ENCODE measurements at regions not wholly inside any gene's neighbourhood (a gene's known extent, or its start where the extent isn't known, plus 50 kb on each side); places are given as distances from the start of the nearest gene placed in this dataset.
A peak's percentile ranks its signal among the peaks of the same experiment; 100 is the strongest.

DNA sequence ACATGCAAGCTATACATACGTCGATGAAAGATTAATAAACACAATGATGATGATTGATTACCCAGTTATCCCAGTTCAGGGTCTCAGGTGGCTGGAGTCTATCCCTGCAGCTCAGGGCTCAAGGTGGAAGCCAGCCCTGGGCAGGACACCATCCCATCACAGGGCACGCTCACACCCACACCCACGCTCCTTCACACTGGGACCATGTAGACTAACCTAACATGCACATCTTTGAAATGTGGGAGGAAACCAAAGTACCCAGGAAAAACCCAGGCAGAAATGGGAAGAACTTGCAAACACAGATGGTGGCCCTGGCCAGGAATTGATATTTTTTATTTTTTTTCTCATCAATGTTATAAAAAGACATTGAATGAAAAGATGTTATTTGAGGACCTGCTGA, 151.4 kb upstream of the MCTP2 start:
- no peak overlapping the region for H3K4me3 ChIP-seq (ENCODE audit: low read depth, low read length)
- no peak for TF ChIP-seq CTCF (IDR thresholded peaks at IDR 0.05; ENCODE audit: insufficient read depth, low read length)
- DNase-seq (ENCODE audit: low read depth), result no peak

DNA sequence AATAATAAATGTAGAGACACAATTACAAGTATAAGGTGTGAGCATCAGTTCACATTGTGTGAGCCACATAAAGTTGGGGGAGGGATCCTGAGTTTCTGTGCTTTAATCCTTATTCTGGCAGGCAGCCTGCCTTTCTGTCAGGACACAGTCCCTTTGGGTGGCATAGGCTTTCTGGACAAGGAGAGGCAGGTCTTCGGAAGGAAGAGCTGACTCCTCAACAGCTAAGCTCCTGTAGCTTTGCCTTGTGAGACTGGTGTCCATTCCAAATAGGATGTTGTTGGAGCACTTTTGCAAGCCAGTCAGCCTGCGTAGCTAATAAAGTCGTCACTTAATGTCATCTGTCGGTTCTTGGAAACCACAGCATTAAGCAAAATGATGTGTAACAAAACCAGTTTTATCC, 151.9 kb upstream of the MCTP2 start:
- DNase-seq (ENCODE audit: low read depth), result no peak
- H3K4me3 ChIP-seq (ENCODE audit: low read depth, low read length), result no peak overlapping the region
- no peak for TF ChIP-seq CTCF (IDR thresholded peaks at IDR 0.05; ENCODE audit: insufficient read depth, low read length)

DNA sequence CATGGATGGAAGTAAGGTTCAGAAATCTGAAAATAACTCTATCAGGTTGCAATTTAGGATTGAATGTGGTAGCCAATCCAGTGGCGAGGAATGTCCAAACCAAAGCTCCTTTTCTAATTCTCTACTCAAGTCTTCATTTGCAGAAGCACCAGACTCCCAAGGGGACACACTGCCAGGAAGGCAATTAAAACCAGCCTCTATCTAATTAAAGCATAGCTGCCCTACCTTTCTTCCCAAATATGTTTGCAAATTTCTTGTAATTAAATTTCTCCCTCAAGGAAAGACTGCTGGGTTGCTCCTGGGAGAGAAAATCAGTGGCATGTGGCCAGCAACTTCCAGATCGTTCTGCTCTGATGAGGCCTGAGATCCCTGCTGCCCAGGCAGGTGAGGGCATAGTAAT, 153.4 kb upstream of the MCTP2 start:
- TF ChIP-seq CTCF (IDR thresholded peaks at IDR 0.05; ENCODE audit: insufficient read depth, low read length), result no peak
- DNase-seq (ENCODE audit: low read depth), result no peak
- no peak overlapping the region for H3K4me3 ChIP-seq (ENCODE audit: low read depth, low read length)

- no peak overlapping the region for H3K4me3 ChIP-seq (ENCODE audit: low read depth, low read length)
- no peak for TF ChIP-seq CTCF (IDR thresholded peaks at IDR 0.05; ENCODE audit: insufficient read depth, low read length)
- peak; percentile 81 for DNase-seq (ENCODE audit: low read depth)
These were observed 156.0 kb upstream of the MCTP2 start for GRCh38 chr15:94075349-94075748.

DNA sequence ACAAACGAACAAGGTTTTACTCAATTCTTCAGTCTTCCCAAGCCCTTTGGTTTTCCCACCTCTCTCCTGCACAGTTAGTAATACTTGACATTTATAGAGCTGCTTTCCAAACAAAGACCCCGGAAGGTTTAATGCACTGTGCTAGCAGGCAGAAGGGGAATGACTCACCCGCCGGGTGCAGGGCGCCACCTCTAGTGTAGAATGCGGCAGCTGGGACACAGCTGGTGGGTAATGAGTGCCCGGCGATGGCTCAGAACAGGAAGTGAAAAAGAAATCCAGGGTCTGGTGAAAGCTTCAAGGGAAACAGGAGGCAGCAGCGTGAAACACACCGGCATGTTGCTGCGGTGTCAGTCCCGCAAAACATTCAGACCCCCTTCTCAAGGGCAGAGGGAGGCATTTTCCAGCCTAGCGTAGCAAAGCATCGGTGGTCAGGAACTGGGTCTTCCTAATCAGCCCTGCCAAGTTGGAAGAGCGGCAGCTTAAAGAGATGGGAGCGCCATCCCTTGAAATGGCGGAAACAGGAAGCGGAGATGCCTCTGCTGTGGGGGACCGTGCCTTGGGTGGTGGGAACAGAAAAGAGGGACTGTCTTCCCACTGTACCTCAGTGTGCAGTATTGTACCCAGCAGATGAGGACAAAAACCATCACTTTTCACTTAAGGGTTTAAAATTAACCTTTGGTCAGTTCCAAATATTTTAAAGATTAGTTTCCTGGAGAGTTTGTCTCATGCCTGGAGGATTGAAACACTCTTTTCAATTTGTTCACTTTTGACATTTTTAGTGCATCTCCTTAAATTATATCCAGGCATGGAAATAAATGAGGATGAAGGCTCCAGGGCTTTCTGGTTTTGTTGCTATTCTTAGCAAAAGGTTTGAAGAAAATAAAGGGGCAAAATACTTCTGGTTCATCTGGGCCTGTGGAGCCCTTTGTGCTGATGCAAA, 160.7 kb upstream of the MCTP2 start:
- TF ChIP-seq CTCF (IDR thresholded peaks at IDR 0.05; ENCODE audit: insufficient read depth, low read length), result no peak
- no peak for DNase-seq (ENCODE audit: low read depth)

GRCh38 chr15:94069844-94070243, 161.5 kb upstream of the MCTP2 start:
- no peak overlapping the region for H3K4me3 ChIP-seq (ENCODE audit: low read depth, low read length)
- TF ChIP-seq CTCF (IDR thresholded peaks at IDR 0.05; ENCODE audit: insufficient read depth, low read length), result no peak
- no peak for DNase-seq (ENCODE audit: low read depth)

More for the DNA sequence above, 160.7 kb upstream of the MCTP2 start:
- H3K4me3 ChIP-seq (ENCODE audit: low read depth, low read length), result no peak overlapping the region
